SH-SY5Y (cell line): ENCODE measurements at regions not wholly inside any gene's neighbourhood (a gene's known extent, or its start where the extent isn't known, plus 50 kb on each side); places are given as distances from the start of the nearest gene placed in this dataset.

Source experiments
- GATA2 ChIP-seq: IDR thresholded peaks from 2 replicates; pipeline ENCODE4 v1.6.1; 2011; ENCODE audit warnings: mild to moderate bottlenecking, low read depth, low read length
- GATA3 ChIP-seq: IDR thresholded peaks from 2 replicates; pipeline ENCODE4 v1.6.1; 2011; ENCODE audit warnings: low read depth, mild to moderate bottlenecking, low read length, moderate library complexity

GRCh38 chr2:144607099-144607498 is 87.2 kb upstream of the ZEB2 start:
- TF ChIP-seq GATA3: no peak
- no peak for TF ChIP-seq GATA2
